GM06990 (cell line): ENCODE measurements at regions not wholly inside any gene's neighbourhood (a gene's known extent, or its start where the extent isn't known, plus 50 kb on each side); places are given as distances from the start of the nearest gene placed in this dataset.

Experiments used
- DNase-seq: peaks from one replicate; pipeline ENCODE4 v3.0.0-alpha.2; 2011; ENCODE audit not compliant: insufficient read length; ENCODE audit errors: extremely low read depth
- H3K27me3 ChIP-seq: replicated peaks from 2 replicates; pipeline ENCODE4 v1.6.0; 2011; ENCODE audit warnings: low read length; ENCODE audit not compliant: control insufficient read depth, insufficient read depth
- H3K36me3 ChIP-seq: 2 replicates; pipeline ENCODE4 v1.5.1; 2011; ENCODE audit warnings: low read length; ENCODE audit not compliant: control insufficient read depth, insufficient read depth
- H3K4me3 ChIP-seq: replicated peaks from 2 replicates; pipeline ENCODE4 v1.5.1; 2011; ENCODE audit warnings: low read depth, mild to moderate bottlenecking, control low read depth, low read length
- CTCF ChIP-seq: IDR thresholded peaks from 2 replicates; pipeline ENCODE4 v1.5.1; 2011; ENCODE audit warnings: low read length, control low read depth, mild to moderate bottlenecking, inconsistent platforms; ENCODE audit not compliant: insufficient read depth, poor library complexity, severe bottlenecking

- peak; percentile 5 for DNase-seq
- Histone ChIP-seq H3K27me3 (no peaks in the 10 kb centered on the region), H3K36me3 (no peaks in the 10 kb centered on the region), H3K4me3 (no peak overlapping the region)
- TF ChIP-seq CTCF, result no peak
Observed at GRCh38 chr4:82017680-82018079, 356.1 kb downstream of the HNRNPD start.

- TF ChIP-seq CTCF, result no peak
- no peaks in the 10 kb centered on the region for H3K36me3 ChIP-seq
- no peaks in the 10 kb centered on the region for H3K27me3 ChIP-seq
- H3K4me3 ChIP-seq, result no peak overlapping the region
- DNase-seq, result no peak
Observed at GRCh38 chr4:82005158-82005557, 368.6 kb downstream of the HNRNPD start.

- DNase-seq, result no peak
- Histone ChIP-seq H3K27me3 (no peaks in the 10 kb centered on the region), H3K4me3 (no peak overlapping the region), H3K36me3 (no peaks in the 10 kb centered on the region)
- no peak for TF ChIP-seq CTCF
Observed at GRCh38 chr4:81997313-81997712, 376.5 kb downstream of the HNRNPD start.

- DNase-seq, result no peak
- Histone ChIP-seq H3K27me3 (no peaks in the 10 kb centered on the region; the same call in 1 of the 2 replicates), H3K36me3 (no peaks in the 10 kb centered on the region), H3K4me3 (no peak overlapping the region)
- no peak for TF ChIP-seq CTCF
Observed at GRCh38 chr4:81990898-81991297, 382.9 kb downstream of the HNRNPD start.

GRCh38 chr4:81990211-81990610, 383.6 kb downstream of the HNRNPD start:
- Histone ChIP-seq H3K4me3 (no peak overlapping the region), H3K36me3 (no peaks in the 10 kb centered on the region), H3K27me3 (no peaks in the 10 kb centered on the region; the same call in 1 of the 2 replicates)
- no peak for TF ChIP-seq CTCF
- no peak for DNase-seq

GRCh38 chr4:81989202-81989601, 384.6 kb downstream of the HNRNPD start:
- no peak for TF ChIP-seq CTCF
- Histone ChIP-seq H3K36me3 (no peaks in the 10 kb centered on the region), H3K27me3 (no peaks in the 10 kb centered on the region; the same call in 1 of the 2 replicates), H3K4me3 (no peak overlapping the region)
- DNase-seq, result no peak
